Uterus (tissue), 3 donors: ENCODE measurements at regions not wholly inside any gene's neighbourhood (a gene's known extent, or its start where the extent isn't known, plus 50 kb on each side); places are given as distances from the start of the nearest gene placed in this dataset.

Experiments
- DNase-seq, 2 donors: peaks; one replicate each; pipeline ENCODE4 v3.0.0-alpha.2; 2019 to 2020
- H3K27ac ChIP-seq, 2 donors: fragments of 200-600 bp; sonication (generic); 1 replicate in 1 of 2; 2 replicates in 1 of 2; pipeline ENCODE4 v1.5.1; 2016 to 2018
- H3K27me3 ChIP-seq, 2 donors: fragments of 200-600 bp; sonication (generic); one replicate each; pipeline ENCODE4 v1.5.1; 2018 to 2019; ENCODE audit warnings: control low read depth in 1 of 2
- H3K36me3 ChIP-seq, 2 donors: fragments of 200-600 bp; sonication (generic); one replicate each; pipeline ENCODE4 v1.5.1; 2019; ENCODE audit warnings: control low read depth in 1 of 2
- H3K4me1 ChIP-seq, 2 donors: fragments of 200-600 bp; sonication (generic); one replicate each; pipeline ENCODE4 v1.5.1; 2018 to 2019; ENCODE audit warnings: control low read depth in 1 of 2
- H3K4me3 ChIP-seq, 2 donors: fragments of 200-600 bp; sonication (generic); 1 replicate in 1 of 2; 2 replicates in 1 of 2; pipeline ENCODE4 v1.5.1; 2018 to 2019; ENCODE audit warnings: mild to moderate bottlenecking in 1 of 2
- H3K9me3 ChIP-seq, 2 donors: fragments of 200-600 bp; sonication (generic); one replicate each; pipeline ENCODE4 v1.5.1; 2019; ENCODE audit warnings: control low read depth in 1 of 2
- POLR2A ChIP-seq, 2 donors: fragments of 450-650 bp; IDR thresholded peaks; one replicate each; pipeline ENCODE4 v1.6.1; 2016; ENCODE audit warnings: antibody characterized with exemption in 2 of 2, mild to moderate bottlenecking in 1 of 2, moderate library complexity in 1 of 2
- intact Hi-C: fragments of 100-400 bp; cut with DNase I; formaldehyde crosslinking; loops from one replicate; pipeline ENCODE4 v1.15.1; 2023; ENCODE audit warnings: low total_unique reads
- TF ChIP-seq, protein P1 (sequence below), 4 experiments: fragments of 200-600 bp in 2 of 4; fragments of 450-650 bp in 2 of 4; sonication (generic) in 2 of 4; IDR thresholded peaks; one replicate each; pipeline ENCODE4 v1.5.1; 2016 to 2019; ENCODE audit warnings: antibody characterized with exemption in 4 of 4, mild to moderate bottlenecking in 2 of 4, moderate library complexity in 1 of 4
- donor health status: DM: yes; HTN: yes; CAD: no.

DNA sequence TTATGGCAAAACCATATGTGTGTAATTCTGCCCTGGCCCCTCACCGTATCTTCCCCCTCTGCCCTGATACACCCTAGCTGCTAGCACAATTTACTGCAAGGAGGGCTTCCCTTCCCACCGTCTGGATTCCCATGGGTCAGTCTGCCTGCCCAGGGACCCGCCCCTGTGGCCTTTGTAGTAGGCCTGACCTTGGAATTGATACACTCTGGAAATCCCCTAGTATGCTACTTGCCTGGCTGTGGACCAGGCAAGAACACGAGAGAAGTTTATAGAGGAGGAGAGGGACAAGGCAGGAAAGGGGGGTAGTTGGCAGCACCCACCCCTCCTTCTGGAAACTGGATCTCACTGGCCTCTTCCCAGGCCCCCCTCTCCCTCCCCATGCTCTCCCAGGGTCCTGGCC is 115.8 kb upstream of the CCL21 start:
- Histone ChIP-seq H3K27me3 (no peaks in the 10 kb centered on the region), H3K4me3 (no peak overlapping the region), H3K36me3 (no peaks in the 10 kb centered on the region), H3K9me3 (no peaks in the 10 kb centered on the region), H3K4me1 (no peaks in the 10 kb centered on the region), H3K27ac (no peak overlapping the region)
- intact Hi-C loops = no loop called here
- DNase-seq = no peak
- TF ChIP-seq POLR2A (IDR thresholded peaks at IDR 0.05) = no peak
- TF ChIP-seq, protein P1, sequence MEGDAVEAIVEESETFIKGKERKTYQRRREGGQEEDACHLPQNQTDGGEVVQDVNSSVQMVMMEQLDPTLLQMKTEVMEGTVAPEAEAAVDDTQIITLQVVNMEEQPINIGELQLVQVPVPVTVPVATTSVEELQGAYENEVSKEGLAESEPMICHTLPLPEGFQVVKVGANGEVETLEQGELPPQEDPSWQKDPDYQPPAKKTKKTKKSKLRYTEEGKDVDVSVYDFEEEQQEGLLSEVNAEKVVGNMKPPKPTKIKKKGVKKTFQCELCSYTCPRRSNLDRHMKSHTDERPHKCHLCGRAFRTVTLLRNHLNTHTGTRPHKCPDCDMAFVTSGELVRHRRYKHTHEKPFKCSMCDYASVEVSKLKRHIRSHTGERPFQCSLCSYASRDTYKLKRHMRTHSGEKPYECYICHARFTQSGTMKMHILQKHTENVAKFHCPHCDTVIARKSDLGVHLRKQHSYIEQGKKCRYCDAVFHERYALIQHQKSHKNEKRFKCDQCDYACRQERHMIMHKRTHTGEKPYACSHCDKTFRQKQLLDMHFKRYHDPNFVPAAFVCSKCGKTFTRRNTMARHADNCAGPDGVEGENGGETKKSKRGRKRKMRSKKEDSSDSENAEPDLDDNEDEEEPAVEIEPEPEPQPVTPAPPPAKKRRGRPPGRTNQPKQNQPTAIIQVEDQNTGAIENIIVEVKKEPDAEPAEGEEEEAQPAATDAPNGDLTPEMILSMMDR (IDR thresholded peaks at IDR 0.05) = no peak

DNA sequence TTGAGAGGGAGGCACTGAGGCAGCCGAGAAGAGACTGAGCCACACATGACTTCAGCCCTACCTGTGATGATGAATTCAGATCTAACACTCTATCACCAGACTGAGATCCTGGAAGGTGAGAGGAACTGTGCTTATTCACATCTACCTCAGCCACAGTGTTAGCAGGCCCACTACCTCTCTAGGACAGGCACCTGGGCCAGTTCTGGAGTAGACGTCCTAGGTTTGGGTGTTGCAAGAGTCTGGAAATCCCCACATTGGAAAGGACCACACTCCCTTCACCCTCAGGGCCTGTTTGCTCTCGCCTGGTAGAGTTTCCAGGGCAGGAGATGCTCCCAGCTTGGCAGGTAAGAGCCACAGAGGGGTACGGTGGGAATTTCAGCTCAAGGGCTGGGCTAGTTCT is 113.8 kb upstream of the CCL21 start:
- no peak overlapping the region for H3K4me3 ChIP-seq
- H3K9me3 ChIP-seq = peaks cover 0 to 10% of the 10 kb centered on the region in 2 donors
- intact Hi-C loops = no loop called here
- TF ChIP-seq, protein P1 (IDR thresholded peaks at IDR 0.05) = no peak
- TF ChIP-seq POLR2A (IDR thresholded peaks at IDR 0.05) = no peak
- no peaks in the 10 kb centered on the region for H3K36me3 ChIP-seq
- H3K4me1 ChIP-seq = no peaks in the 10 kb centered on the region
- DNase-seq = no peak
- H3K27me3 ChIP-seq = no peaks in the 10 kb centered on the region
- H3K27ac ChIP-seq = no peak overlapping the region

DNA sequence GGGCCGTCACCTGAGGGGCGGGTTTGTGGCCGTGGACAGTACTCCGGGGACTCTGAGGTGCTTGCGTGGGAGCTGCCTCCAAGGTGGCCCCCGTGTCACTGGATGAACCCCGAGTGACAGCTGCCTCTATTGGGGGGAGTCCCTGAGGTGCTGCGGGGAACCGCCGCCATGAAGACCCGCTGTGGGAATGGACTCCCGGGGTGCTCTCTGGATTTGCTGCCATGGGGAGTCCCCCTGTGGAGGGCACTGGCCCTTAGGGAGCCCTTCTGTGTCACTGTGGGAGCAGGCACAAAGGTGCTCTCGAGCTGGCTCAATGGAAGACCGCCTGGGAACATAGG is 100.2 kb upstream of the CCL21 start:
- no peak for TF ChIP-seq POLR2A (IDR thresholded peaks at IDR 0.05)
- TF ChIP-seq, protein P1 (IDR thresholded peaks at IDR 0.05) = no peak
- H3K9me3 ChIP-seq = no peaks in the 10 kb centered on the region
- no peak overlapping the region for H3K4me3 ChIP-seq
- H3K4me1 ChIP-seq = peaks cover 0 to 6% of the 10 kb centered on the region in 2 donors
- intact Hi-C loops = no loop called here
- no peak overlapping the region for H3K27ac ChIP-seq
- H3K27me3 ChIP-seq = no peaks in the 10 kb centered on the region
- no peaks in the 10 kb centered on the region for H3K36me3 ChIP-seq
- DNase-seq = no peak

DNA sequence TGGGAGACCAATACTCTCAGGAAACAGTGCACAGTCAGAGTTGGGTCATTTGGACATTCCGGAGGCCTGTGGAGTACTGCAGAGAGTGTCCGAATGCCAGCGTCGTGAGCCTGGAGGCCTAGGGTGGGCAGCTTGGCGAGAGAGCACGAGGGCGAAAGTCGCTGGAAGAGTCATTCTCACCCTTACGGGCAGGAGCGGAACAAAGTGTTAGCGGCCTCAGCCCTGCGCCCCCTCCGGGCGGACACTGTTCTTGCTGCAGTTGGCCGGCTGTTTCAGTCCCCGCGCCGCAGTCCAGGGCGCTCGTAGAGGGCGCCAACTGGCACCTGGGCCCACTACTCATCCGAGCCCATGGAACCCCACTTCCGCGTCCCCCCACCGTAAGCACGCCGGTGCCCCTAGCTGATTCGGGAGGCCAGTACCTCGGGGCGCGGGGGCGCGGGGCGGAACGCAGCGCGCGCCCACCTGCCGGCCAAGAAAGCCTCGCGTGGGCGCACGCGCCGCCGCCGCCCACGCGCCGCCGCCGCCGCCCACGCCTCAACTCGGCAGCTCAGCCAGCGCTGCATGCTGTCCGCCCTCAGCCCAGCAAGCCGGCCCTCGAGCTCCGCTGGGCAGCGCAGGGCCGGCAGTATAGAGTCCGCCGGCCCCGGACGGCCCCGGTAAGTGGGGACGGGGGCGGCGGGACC is 99.7 kb upstream of the CCL21 start:
- Histone ChIP-seq H3K4me1 (peaks cover 0 to 6% of the 10 kb centered on the region in 2 donors), H3K4me3 (no peak overlapping the region), H3K27me3 (no peaks in the 10 kb centered on the region), H3K9me3 (no peaks in the 10 kb centered on the region), H3K27ac (no peak overlapping the region), H3K36me3 (no peaks in the 10 kb centered on the region)
- TF ChIP-seq, protein P1 (IDR thresholded peaks at IDR 0.05) = no peak
- no peak for TF ChIP-seq POLR2A (IDR thresholded peaks at IDR 0.05)
- intact Hi-C loops = no loop called here
- no peak for DNase-seq

DNA sequence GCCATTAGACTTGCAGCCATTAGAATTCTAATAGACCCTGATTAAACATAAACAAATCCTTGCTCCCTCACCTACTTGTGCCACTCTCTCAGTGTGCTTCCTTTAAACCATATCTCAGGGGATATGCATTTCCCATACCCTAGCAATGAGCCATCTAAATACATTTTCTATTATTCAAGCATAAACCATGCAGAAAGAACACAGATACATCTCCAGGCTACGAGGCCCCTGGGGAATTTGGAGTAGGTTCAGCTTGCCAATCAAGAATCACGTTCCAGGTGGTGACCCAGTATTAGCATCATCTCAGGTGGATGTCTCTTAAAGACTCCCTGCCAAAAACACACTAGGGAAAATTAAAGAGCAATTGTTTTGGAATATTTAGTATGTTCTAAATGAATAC is 93.0 kb upstream of the CCL21 start:
- H3K27ac ChIP-seq = no peak overlapping the region
- H3K4me1 ChIP-seq = no peaks in the 10 kb centered on the region
- intact Hi-C loops = no loop called here
- H3K4me3 ChIP-seq = no peak overlapping the region
- TF ChIP-seq POLR2A (IDR thresholded peaks at IDR 0.05) = no peak
- TF ChIP-seq, protein P1 (IDR thresholded peaks at IDR 0.05) = no peak
- no peak for DNase-seq
- peaks cover 0 to 2% of the 10 kb centered on the region in 2 donors for H3K9me3 ChIP-seq
- no peaks in the 10 kb centered on the region for H3K36me3 ChIP-seq
- no peaks in the 10 kb centered on the region for H3K27me3 ChIP-seq
